SW 1271 (cell line): ENCODE measurements at regions not wholly inside any gene's neighbourhood (a gene's known extent, or its start where the extent isn't known, plus 50 kb on each side); places are given as distances from the start of the nearest gene placed in this dataset.
"Not testable (repeated sequence)": the region's sequence is repeated elsewhere in the genome, so short reads cannot be mapped to it uniquely, and the experiment has no call there.

Experiments
- DNase-seq, 2 experiments: peaks; one replicate each; lab custom pipeline; 2025; lab: John Stamatoyannopoulos, UW

- DNase-seq = no peak
Observed at GRCh38 chr1:172918478-172918877, 132.3 kb downstream of the TNFSF18 start.

DNA sequence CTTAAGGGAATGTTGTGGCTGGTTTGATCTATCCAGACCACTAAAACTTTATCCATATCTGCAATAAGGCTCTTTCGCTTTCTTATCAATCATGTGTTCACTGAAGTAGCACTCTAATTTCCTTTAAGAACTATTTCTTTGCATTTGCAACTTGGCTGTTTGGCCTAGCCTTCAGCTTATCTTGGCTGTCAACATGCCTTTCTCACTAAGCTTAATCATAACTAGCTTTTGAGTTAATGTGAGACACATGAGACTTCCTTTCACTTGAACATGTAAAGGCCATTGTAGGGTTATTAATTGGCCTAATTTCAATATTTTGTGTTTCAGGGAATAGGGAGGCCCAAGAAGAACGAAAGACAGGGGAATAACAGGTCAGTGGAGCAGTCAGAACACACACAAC lies 124.7 kb downstream of the TNFSF18 start:
- no peak for DNase-seq

GRCh38 chr1:172928412-172928811 lies 122.3 kb downstream of the TNFSF18 start:
- no peak for DNase-seq

DNA sequence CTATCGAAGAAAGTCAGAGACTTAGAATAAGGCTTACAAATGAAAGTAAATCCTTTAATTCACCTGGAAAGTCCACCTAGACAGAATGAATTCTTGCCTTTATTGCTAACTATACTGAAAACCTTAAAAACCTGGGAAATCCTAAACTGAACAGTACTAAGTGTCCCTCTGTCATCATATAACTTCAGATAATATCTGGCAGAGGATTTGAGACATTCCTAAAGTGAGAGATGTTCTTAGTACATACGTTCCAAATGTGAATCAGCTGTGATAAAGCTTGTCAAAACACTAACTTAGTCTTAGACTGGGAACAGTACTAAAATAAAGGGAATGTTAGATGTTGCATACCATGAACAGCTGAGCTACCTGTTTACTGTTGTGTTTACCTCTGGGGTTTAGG lies 121.7 kb downstream of the TNFSF18 start:
- no peak for DNase-seq

DNA sequence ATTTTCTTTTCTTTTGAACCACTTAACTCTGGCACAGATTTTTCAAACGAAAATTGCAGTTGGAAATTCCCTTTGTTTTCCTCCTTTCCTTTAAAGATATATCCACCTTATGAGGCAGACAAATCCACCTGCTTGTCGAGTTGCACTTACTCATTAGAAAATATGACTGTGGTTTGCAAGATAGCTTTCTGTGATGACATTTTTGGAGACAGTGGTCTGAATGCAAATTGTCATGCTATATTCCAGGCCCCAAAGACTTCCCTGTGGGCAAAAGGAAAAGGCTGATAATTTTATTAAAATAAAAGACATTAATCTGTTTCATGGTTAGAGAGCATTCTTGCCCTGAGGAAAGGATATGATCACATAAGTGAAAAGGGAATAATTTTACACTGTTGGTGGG lies 120.6 kb downstream of the TNFSF18 start:
- no peak for DNase-seq

DNA sequence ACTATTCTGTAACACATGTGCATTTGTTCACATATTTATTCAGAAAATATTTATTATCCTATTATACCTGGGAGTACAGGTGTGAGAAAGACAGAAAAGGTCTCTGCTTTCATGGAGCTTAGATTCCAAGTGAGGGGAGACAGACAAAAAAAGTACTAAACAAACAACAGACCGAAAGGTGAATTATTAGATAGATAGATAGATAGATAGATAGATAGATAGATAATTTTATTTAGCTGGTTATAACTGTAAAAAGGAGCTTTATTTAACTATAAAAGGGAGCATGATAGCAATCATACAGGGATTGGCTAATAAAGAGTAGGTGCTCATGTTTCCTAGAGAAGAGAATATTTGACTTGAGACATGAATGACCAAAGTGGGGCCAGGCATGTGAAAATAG lies 119.4 kb downstream of the TNFSF18 start:
- DNase-seq = no peak

- DNase-seq = no peak
Observed at GRCh38 chr1:172931761-172932160, 119.0 kb downstream of the TNFSF18 start.

GRCh38 chr1:172932981-172933380 lies 117.8 kb downstream of the TNFSF18 start:
- no peak for DNase-seq

DNA sequence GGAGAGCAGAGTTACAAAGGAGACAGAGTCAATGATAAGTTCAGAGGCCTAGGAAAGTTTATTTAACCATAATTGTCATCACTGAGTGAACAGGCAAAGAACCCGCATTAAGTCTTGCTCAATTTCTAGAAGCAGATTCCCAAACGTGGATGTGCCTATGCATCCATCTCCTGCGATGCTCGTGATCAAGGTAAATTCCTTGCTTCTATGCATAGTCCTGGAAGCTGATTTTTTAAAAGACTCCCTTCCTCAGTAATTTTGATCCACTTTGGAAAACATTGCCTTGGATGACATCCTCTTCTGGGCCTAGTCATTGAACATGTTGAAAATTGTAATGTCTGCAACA lies 116.4 kb downstream of the TNFSF18 start:
- no peak for DNase-seq

DNA sequence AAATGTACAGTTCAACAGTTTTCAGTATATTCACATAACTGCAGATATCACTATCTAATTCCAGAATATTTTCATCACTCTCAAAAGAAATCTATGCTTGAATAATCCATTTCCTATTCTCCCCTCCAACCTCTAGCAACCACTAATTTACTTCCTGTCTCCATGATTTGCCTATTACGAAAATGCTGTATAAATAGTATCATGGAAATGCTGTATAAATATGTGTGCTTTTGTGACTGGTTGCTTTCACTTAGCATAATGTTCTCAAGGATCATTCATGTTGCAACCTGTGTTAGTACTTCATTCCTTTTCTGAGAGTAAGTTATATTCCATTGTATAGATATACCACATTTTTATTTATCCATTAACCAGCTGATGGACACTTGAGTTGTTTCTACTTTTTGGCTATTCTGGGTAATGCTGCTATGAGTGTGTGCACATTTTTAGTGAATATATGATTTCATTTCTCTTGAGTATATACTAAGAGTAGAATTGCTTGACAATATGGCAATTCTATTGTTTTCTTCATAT lies 115.6 kb downstream of the TNFSF18 start:
- DNase-seq = no peak

GRCh38 chr1:172936088-172936645 lies 114.6 kb downstream of the TNFSF18 start:
- DNase-seq = no peak

DNA sequence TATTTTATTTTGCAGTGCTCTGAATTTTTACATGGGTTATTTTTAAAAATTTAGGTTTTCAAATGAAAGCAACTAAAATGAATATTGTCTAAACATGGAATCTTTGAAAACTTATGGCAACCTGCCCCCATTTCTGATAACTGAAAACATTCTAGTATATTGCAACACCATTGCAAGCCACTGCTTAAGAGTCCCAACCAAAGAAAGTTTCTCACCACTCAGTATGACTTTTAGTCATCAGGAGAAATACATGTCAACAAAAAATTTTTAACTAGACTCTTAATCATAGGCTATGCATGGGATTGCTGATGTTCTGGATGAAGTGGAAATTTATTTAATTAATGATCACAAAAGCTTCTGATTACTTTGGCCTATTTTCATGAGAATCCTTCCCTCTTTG lies 112.1 kb downstream of the TNFSF18 start:
- DNase-seq = no peak

DNA sequence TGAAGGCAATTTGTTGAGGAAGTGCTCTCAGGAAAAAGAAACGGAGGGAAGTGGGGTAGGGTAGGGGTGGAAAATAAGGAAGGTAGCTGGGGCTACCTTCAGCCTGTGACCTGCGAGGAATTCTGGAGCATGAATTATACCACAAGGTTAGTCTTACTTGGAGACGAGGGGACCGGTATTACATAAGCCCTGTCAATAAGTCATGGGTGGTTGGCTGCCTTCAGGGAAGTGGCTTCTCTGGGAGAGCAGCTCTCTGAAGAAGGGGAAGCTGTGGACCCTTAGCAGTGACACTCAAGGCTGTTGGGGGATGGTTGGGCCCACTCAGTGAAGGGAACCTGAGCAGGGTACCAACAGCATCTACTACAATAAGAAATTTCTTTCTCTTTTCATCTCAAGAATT lies 111.3 kb downstream of the TNFSF18 start:
- no peak for DNase-seq

DNA sequence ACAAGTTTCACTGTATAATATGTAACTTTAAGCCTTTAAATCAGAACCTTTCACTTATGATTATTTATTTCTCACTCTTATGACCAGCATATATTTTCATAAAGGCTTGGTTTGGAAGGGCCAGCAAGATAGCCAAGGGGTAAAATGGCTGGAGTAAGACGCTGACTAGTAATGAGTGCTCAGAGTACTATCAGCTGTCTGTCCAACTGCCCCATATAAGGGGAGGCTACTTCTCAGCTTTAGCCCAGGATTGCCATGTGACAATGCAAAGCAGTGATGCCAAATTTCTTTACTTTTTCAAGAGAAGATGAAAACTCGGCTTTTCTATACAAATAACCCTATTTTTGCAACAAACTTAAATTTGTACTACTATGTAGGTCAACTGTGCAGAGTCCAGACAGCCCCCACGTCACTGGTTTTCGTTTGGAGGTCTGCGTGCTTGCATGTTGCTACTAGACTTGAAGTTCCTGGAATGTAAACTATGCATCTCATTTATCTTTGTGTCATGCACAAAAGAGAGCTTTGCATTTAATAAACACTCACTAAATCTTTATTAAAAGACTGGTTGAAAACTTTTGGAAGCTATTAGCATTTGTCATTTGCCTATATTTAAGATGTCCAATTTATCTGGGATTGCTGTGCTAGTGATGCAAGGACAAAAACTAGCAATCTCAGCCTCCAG lies 110.4 kb downstream of the TNFSF18 start:
- DNase-seq = no peak

DNA sequence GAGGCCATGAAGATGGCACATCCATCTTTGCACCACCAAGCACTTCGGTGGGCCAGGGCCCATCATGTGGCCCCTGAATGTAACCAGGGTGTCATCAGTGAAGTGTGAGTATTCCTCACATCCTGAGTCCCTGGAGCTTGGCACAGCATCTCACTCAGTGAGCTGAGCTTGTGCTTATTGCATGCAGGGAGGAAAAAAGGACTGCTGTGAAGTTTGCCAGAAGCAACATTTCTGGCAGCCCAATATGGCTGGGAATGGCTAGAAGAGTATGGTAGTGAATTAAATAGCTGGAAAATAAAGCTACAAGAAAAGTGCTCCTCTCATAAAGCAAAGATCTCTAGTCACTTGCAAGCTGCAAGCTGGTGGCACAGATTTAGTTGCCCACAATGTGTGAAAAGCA lies 109.3 kb downstream of the TNFSF18 start:
- DNase-seq = no peak

DNA sequence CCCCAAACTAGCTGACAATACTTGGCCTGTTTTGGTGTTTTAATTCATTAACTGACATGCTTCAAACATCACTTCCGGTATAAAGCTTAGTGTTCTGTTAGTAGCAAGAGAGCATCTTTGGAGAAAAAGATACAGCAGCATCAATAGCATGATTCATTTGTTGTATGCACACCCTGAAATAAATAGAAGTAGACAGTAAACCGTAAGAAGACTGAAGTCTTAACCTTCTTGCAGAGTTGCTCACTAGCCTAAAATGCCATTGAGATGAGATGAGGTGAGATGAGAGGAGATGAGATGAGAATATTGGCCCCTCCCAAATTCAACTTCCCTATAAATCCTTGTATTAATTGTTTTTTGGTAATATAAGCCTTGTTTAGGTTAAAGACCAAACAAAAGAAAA lies 108.8 kb downstream of the TNFSF18 start:
- DNase-seq = no peak

DNA sequence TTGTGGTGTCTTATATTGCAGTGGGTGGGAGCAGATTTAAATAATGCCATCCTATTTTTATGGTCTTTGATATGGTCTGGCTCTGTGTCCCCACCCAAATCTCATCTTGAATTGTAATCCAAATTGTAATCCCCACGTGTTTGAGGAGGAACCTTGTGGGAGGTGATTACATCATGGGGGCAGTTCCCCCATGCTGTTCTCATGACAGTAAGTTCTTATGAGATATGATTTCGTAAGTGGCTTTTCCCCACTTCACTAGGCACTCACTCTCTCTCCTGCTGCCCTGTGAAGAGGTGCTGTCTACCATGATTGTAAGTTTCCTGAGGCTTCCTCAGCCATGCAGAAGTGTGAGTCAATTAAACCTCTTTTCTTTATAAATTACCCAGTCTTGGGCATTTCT lies 107.6 kb downstream of the TNFSF18 start:
- DNase-seq = not testable (repeated sequence)

DNA sequence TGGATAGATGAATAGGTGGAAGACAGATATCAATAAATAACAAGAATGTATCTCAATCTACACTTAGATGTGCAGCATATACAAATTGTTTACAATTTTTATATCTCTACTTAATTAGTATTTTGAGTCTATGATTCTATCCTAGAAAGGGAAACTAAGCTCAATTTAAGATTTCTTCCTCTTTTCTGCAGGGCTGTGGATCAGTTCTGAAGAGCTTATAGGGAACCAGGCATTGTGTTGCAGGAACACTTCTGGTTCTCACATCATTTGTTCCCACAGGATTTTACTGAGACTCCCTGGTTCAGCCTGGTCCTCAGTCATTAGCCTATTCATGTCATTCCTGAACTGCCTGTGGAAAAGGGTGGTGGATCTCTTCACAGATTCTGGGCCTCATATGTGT lies 105.8 kb downstream of the TNFSF18 start:
- DNase-seq = no peak

- DNase-seq = no peak
Observed at GRCh38 chr1:172946814-172947507, 103.8 kb downstream of the TNFSF18 start.

DNA sequence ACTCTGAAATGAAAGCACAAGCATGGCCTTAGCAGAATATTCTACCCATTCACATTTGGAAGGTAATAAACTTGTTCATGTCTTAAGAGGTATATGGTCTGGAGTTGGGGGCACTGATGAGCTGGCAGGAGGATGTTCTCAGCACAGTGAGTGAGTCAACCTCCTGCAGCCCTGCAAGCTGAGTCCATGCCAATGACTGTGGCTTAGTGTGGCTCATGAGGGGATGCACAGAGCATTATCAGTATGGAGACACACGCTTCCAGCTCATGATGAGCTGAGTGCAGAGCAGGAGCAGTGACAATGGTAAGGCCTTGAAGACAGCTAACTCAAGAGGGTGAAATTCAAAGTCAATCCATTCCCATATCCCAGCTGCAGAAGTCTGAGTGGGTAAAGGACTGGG lies 102.3 kb downstream of the TNFSF18 start:
- DNase-seq = peak in 1 of 2 experiments; percentile 37

GRCh38 chr1:172949096-172949495 lies 101.6 kb downstream of the TNFSF18 start:
- no peak for DNase-seq

- DNase-seq = no peak
Observed at GRCh38 chr1:172950528-172950927, 100.2 kb downstream of the TNFSF18 start.

DNA sequence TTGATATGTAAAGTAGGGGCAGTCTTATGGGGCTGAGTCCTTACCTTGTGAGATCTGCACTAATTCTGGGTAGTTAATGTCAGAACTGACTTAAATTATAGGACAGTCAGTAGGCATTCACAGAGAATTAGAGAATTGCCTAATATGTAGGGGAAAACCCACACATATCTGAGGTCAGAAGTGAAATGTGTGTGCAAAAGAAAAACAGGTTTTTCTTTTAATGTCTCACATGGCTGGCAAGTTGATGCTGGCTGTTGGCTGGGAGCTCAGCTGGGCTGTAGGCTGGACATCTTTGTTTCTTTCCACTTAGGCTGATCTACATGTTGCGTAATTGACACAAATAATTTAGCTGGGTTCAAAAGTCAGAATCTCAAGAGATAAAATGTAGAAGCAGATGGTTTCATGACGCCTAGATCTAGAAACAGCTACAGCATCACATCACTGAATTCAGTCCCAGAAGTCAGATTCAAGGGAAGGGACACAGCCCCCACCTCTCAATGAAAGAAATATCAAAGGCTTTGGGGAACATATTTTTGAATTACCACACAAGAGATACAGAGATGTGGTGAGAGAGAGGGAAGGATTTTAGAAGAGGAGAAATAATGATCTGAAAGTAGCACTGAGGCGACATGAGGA lies 98.9 kb downstream of the TNFSF18 start:
- DNase-seq = no peak
